ENCODE measurements at regions not wholly inside any gene's neighbourhood (a gene's known extent, or its start where the extent isn't known, plus 50 kb on each side); places are given as distances from the start of the nearest gene placed in this dataset.

DNA sequence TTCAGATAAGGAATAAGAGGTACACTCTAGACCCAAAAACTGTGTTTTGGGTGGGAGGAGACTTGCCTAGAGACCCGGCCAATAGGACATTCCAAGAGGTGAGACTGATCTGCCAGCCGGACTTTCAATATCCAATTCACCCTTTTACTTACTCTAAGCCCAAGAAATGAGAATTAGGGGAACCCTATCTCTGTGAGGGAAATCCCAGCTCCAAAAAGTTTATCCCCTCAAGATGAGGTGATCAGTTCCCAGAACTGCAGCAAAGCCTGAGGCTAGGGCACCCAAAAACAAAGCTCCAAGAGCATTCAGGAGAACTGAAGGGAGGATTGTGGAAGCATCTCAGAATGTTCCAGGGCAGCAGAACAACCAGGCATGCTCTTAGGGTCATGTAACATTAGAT, 251.7 kb downstream of the PTTG2 start:
- no peaks in the 10 kb centered on the region for H3K4me1 ChIP-seq (ENCODE audit: insufficient read depth, low read length)
- H3K27ac Mint-ChIP-seq: peak overlapping the region in 1 of 7 donors; percentile 37
- H3K36me3 ChIP-seq (ENCODE audit: insufficient read depth, low read length): no peaks in the 10 kb centered on the region
- H3K27ac ChIP-seq (ENCODE audit: low read depth, low read length): no peak overlapping the region
- no peak overlapping the region for H3K4me3 Mint-ChIP-seq
- no peak for DNase-seq
- H3K27me3 ChIP-seq (ENCODE audit: insufficient read depth, low read length): no peaks in the 10 kb centered on the region
- no peaks in the 10 kb centered on the region for H3K9me3 ChIP-seq (ENCODE audit: control insufficient read depth in 1 of 2, low read length in 2 of 2)
- intact Hi-C loops (cut with micrococcal nuclease): no loop called here
- peaks cover 0 to 11% (median 5%) of the 10 kb centered on the region in 8 donors for H3K9me3 Mint-ChIP-seq
- H3K36me3 Mint-ChIP-seq: peaks cover 0 to 4% of the 10 kb centered on the region in 2 donors
- H3K27me3 Mint-ChIP-seq: peaks cover 0 to 3% of the 10 kb centered on the region in 2 donors
- H3K4me3 ChIP-seq (ENCODE audit: low read length in 2 of 2): no peak overlapping the region
- H3K4me1 Mint-ChIP-seq: no peaks in the 10 kb centered on the region
- ChIA-PET CTCF (ENCODE audit: partially characterized antibody) (no interaction called here), POLR2A (ENCODE audit: partially characterized antibody) (no interaction called here)

- H3K4me1 Mint-ChIP-seq: no peaks in the 10 kb centered on the region
- Histone ChIP-seq H3K4me3 (ENCODE audit: low read length in 2 of 2) (no peak overlapping the region), H3K9me3 (ENCODE audit: control insufficient read depth in 1 of 2, low read length in 2 of 2) (no peaks in the 10 kb centered on the region), H3K4me1 (ENCODE audit: insufficient read depth, low read length) (no peaks in the 10 kb centered on the region), H3K36me3 (ENCODE audit: insufficient read depth, low read length) (no peaks in the 10 kb centered on the region), H3K27ac (ENCODE audit: low read depth, low read length) (no peak overlapping the region), H3K27me3 (ENCODE audit: insufficient read depth, low read length) (no peaks in the 10 kb centered on the region)
- H3K36me3 Mint-ChIP-seq: peaks cover 0 to 4% of the 10 kb centered on the region in 2 donors
- H3K27ac Mint-ChIP-seq: no peak overlapping the region
- DNase-seq: no peak
- ChIA-PET CTCF (ENCODE audit: partially characterized antibody) (no interaction called here), POLR2A (ENCODE audit: partially characterized antibody) (no interaction called here)
- intact Hi-C loops (cut with micrococcal nuclease): no loop called here
- peaks cover 0 to 12% (median 5%) of the 10 kb centered on the region in 8 donors for H3K9me3 Mint-ChIP-seq
- H3K27me3 Mint-ChIP-seq: peaks cover 0 to 5% of the 10 kb centered on the region in 2 donors
- no peak overlapping the region for H3K4me3 Mint-ChIP-seq
Observed at GRCh38 chr4:38213083-38213805, 253.0 kb downstream of the PTTG2 start.

DNA sequence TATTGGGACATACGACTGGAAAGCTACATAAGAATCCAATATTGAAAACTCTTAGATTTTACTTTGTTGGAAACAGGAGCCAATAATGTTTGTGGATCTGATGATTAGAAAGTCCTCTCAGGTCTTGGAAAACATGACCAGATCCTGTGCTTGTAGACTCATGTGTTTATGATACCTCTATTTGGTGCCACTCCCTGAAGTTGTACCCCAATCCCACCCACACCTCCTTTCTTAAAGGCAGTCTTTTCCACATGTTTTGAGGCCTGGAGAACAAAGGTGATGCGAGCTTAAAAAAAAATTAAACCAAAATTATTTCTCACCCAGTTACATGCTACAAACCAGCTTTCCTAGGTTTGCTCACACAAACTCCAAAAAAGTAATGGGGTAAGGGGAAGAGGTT, 262.7 kb downstream of the PTTG2 start:
- H3K36me3 Mint-ChIP-seq: no peaks in the 10 kb centered on the region
- Histone ChIP-seq H3K9me3 (ENCODE audit: control insufficient read depth in 1 of 2, low read length in 2 of 2) (no peaks in the 10 kb centered on the region), H3K36me3 (ENCODE audit: insufficient read depth, low read length) (no peaks in the 10 kb centered on the region), H3K4me1 (ENCODE audit: insufficient read depth, low read length) (no peaks in the 10 kb centered on the region), H3K27me3 (ENCODE audit: insufficient read depth, low read length) (no peaks in the 10 kb centered on the region), H3K27ac (ENCODE audit: low read depth, low read length) (no peak overlapping the region), H3K4me3 (ENCODE audit: low read length in 2 of 2) (no peak overlapping the region)
- ChIA-PET POLR2A (ENCODE audit: partially characterized antibody) (no interaction called here), CTCF (ENCODE audit: partially characterized antibody) (no interaction called here)
- no peak overlapping the region for H3K27ac Mint-ChIP-seq
- no peaks in the 10 kb centered on the region for H3K4me1 Mint-ChIP-seq
- H3K9me3 Mint-ChIP-seq: no peaks in the 10 kb centered on the region
- no peak overlapping the region for H3K4me3 Mint-ChIP-seq
- intact Hi-C loops (cut with micrococcal nuclease): no loop called here
- no peak for DNase-seq
- H3K27me3 Mint-ChIP-seq: no peaks in the 10 kb centered on the region

DNA sequence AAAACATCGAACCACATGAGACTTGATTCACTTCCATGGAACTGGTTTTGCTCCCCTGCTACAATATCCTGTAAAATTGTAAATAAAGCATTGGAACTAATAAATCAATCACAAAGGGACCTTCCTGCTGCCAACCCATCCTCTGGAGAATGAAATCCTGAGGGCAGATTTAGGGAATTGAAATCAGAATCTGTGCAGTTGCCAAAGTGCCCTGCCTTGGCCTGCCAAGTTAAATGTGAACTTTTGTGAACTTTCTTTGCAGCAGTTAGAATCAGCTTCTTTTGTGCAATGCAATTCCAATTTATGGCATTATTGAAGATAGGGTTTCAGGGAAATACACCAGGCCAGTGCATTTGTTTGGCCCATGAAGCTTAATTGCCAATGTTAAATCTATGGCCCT, 263.1 kb downstream of the PTTG2 start:
- intact Hi-C loops (cut with micrococcal nuclease): no loop called here
- H3K27me3 Mint-ChIP-seq: no peaks in the 10 kb centered on the region
- H3K4me3 Mint-ChIP-seq: no peak overlapping the region
- H3K4me1 Mint-ChIP-seq: no peaks in the 10 kb centered on the region
- Histone ChIP-seq H3K27me3 (ENCODE audit: insufficient read depth, low read length) (no peaks in the 10 kb centered on the region), H3K27ac (ENCODE audit: low read depth, low read length) (no peak overlapping the region), H3K4me1 (ENCODE audit: insufficient read depth, low read length) (no peaks in the 10 kb centered on the region), H3K4me3 (ENCODE audit: low read length in 2 of 2) (no peak overlapping the region), H3K36me3 (ENCODE audit: insufficient read depth, low read length) (no peaks in the 10 kb centered on the region), H3K9me3 (ENCODE audit: control insufficient read depth in 1 of 2, low read length in 2 of 2) (no peaks in the 10 kb centered on the region)
- ChIA-PET POLR2A (ENCODE audit: partially characterized antibody) (no interaction called here), CTCF (ENCODE audit: partially characterized antibody) (no interaction called here)
- DNase-seq: no peak
- no peaks in the 10 kb centered on the region for H3K9me3 Mint-ChIP-seq
- H3K36me3 Mint-ChIP-seq: no peaks in the 10 kb centered on the region
- H3K27ac Mint-ChIP-seq: no peak overlapping the region

- ChIA-PET CTCF (ENCODE audit: partially characterized antibody) (no interaction called here), POLR2A (ENCODE audit: partially characterized antibody) (no interaction called here)
- no peaks in the 10 kb centered on the region for H3K27me3 Mint-ChIP-seq
- no peak overlapping the region for H3K4me3 Mint-ChIP-seq
- H3K27ac Mint-ChIP-seq: no peak overlapping the region
- H3K9me3 ChIP-seq (ENCODE audit: control insufficient read depth in 1 of 2, low read length in 2 of 2): no peaks in the 10 kb centered on the region
- no peaks in the 10 kb centered on the region for H3K4me1 Mint-ChIP-seq
- no peaks in the 10 kb centered on the region for H3K4me1 ChIP-seq (ENCODE audit: insufficient read depth, low read length)
- no peak overlapping the region for H3K27ac ChIP-seq (ENCODE audit: low read depth, low read length)
- H3K36me3 ChIP-seq (ENCODE audit: insufficient read depth, low read length): no peaks in the 10 kb centered on the region
- H3K36me3 Mint-ChIP-seq: no peaks in the 10 kb centered on the region
- intact Hi-C loops (cut with micrococcal nuclease): no loop called here
- no peaks in the 10 kb centered on the region for H3K27me3 ChIP-seq (ENCODE audit: insufficient read depth, low read length)
- DNase-seq: no peak
- no peaks in the 10 kb centered on the region for H3K9me3 Mint-ChIP-seq
- no peak overlapping the region for H3K4me3 ChIP-seq (ENCODE audit: low read length in 2 of 2)
Observed at GRCh38 chr4:38223782-38224236, 263.6 kb downstream of the PTTG2 start.

- H3K36me3 Mint-ChIP-seq: no peaks in the 10 kb centered on the region
- CTCF ChIA-PET (ENCODE audit: partially characterized antibody): no interaction called here
- DNase-seq: no peak
- POLR2A ChIA-PET (ENCODE audit: partially characterized antibody): no interaction called here
- Histone ChIP-seq H3K4me1 (ENCODE audit: insufficient read depth, low read length) (no peaks in the 10 kb centered on the region), H3K27ac (ENCODE audit: low read depth, low read length) (no peak overlapping the region), H3K36me3 (ENCODE audit: insufficient read depth, low read length) (no peaks in the 10 kb centered on the region), H3K4me3 (ENCODE audit: low read length in 2 of 2) (no peak overlapping the region), H3K27me3 (ENCODE audit: insufficient read depth, low read length) (no peaks in the 10 kb centered on the region), H3K9me3 (ENCODE audit: control insufficient read depth in 1 of 2, low read length in 2 of 2) (no peaks in the 10 kb centered on the region)
- no peak overlapping the region for H3K4me3 Mint-ChIP-seq
- no peaks in the 10 kb centered on the region for H3K9me3 Mint-ChIP-seq
- no peaks in the 10 kb centered on the region for H3K4me1 Mint-ChIP-seq
- H3K27ac Mint-ChIP-seq: no peak overlapping the region
- intact Hi-C loops (cut with micrococcal nuclease): no loop called here
- no peaks in the 10 kb centered on the region for H3K27me3 Mint-ChIP-seq
Observed at GRCh38 chr4:38224850-38225249, 264.7 kb downstream of the PTTG2 start.

DNA sequence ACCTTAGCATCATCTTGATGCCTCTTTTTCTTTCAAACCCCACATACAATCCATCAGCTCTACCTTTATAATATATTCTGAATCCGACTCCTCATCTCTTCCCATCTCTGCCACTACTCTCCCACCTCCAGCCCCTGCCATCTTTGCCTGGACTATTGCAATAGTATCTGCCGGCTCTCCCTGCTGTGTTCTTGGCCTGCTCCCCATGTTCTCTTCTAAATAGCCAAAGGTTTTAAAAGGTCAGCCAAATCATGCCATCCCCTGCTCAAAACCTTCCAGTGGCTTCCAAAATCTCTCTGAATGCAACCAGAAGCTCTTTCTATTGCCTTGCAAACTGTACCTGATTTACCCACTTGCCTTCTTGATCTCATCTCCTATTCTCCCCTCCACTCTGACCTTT, 266.0 kb downstream of the PTTG2 start:
- no peaks in the 10 kb centered on the region for H3K9me3 Mint-ChIP-seq
- POLR2A ChIA-PET (ENCODE audit: partially characterized antibody): no interaction called here
- H3K27me3 Mint-ChIP-seq: no peaks in the 10 kb centered on the region

More for the DNA sequence above, 266.0 kb downstream of the PTTG2 start:
- no peak overlapping the region for H3K4me3 ChIP-seq (ENCODE audit: low read length in 2 of 2)
- H3K36me3 ChIP-seq (ENCODE audit: insufficient read depth, low read length): no peaks in the 10 kb centered on the region
- no peak for DNase-seq
- intact Hi-C loops (cut with micrococcal nuclease): no loop called here
- Mint-ChIP-seq H3K36me3 (no peaks in the 10 kb centered on the region), H3K4me3 (peak overlapping the region in 1 of 8 donors; percentile 0), H3K27ac (no peak overlapping the region), H3K4me1 (no peaks in the 10 kb centered on the region)
- no peaks in the 10 kb centered on the region for H3K9me3 ChIP-seq (ENCODE audit: control insufficient read depth in 1 of 2, low read length in 2 of 2)
- CTCF ChIA-PET (ENCODE audit: partially characterized antibody): no interaction called here
- no peaks in the 10 kb centered on the region for H3K4me1 ChIP-seq (ENCODE audit: insufficient read depth, low read length)
- H3K27me3 ChIP-seq (ENCODE audit: insufficient read depth, low read length): no peaks in the 10 kb centered on the region
- H3K27ac ChIP-seq (ENCODE audit: low read depth, low read length): no peak overlapping the region

Measured in CD4-positive, alpha-beta memory T cell (primary cell).